SK-N-SH (cell line): ENCODE measurements at regions not wholly inside any gene's neighbourhood (a gene's known extent, or its start where the extent isn't known, plus 50 kb on each side); places are given as distances from the start of the nearest gene placed in this dataset.

Experiments used
- CTCF ChIA-PET: fragments of 300-600, 350-600 bp; formaldehyde crosslinking; extraction: SDS; loops from one replicate; lab custom pipeline; 2021; lab: Yijun Ruan, JAX
- POLR2A ChIA-PET: fragments of 350-600 bp; sonication (Branson Sonifier 250); formaldehyde crosslinking; extraction: SDS; loops from one replicate; lab custom pipeline; 2020; ENCODE audit warnings: antibody characterized with exemption, inconsistent platforms; lab: Yijun Ruan, JAX
- DNase-seq: peaks from one replicate; pipeline ENCODE4 v3.0.0; 2012
- H2AFZ ChIP-seq: fragments of 200-600 bp; sonication (generic); 2 replicates; pipeline ENCODE4 v1.8.1; 2016; ENCODE audit warnings: antibody characterized with exemption, mild to moderate bottlenecking, low read depth
- H3F3A ChIP-seq: fragments of 200-600 bp; sonication (generic); replicated peaks from 2 replicates; pipeline ENCODE3; 2016; ENCODE audit warnings: antibody characterized with exemption, mild to moderate bottlenecking; ENCODE audit not compliant: insufficient read depth
- H3K27ac ChIP-seq, 2 experiments: fragments of 200-500 bp in 1 of 2; fragments of 200-600 bp in 1 of 2; sonication (Bioruptor generic) in 1 of 2; sonication (generic), shearing (Covaris generic) in 1 of 2; 2 replicates each; pipeline versions ENCODE4 v1.5.1 to v1.6.1; 2014 to 2016; ENCODE audit warnings: low read depth in 2 of 2, inconsistent platforms in 1 of 2, low read length in 1 of 2, mild to moderate bottlenecking in 1 of 2, mixed read lengths in 1 of 2
- H3K27me3 ChIP-seq: fragments of 200-600 bp; sonication (generic), shearing (Covaris generic); 2 replicates; pipeline ENCODE4 v1.6.1; 2016; ENCODE audit warnings: mixed run types; ENCODE audit not compliant: insufficient read depth
- H3K36me3 ChIP-seq, 2 experiments: fragments of 200-500 bp in 1 of 2; fragments of 200-600 bp in 1 of 2; sonication (Bioruptor generic) in 1 of 2; sonication (generic) in 1 of 2; replicated peaks in 1 of 2; 2 replicates each; pipeline versions ENCODE3 to v1.5.1; 2014 to 2016; ENCODE audit warnings: low read length in 1 of 2, mild to moderate bottlenecking in 1 of 2; ENCODE audit not compliant: insufficient read depth in 2 of 2, control insufficient read depth in 1 of 2
- H3K4me1 ChIP-seq, 2 experiments: fragments of 200-500 bp in 1 of 2; fragments of 200-600 bp in 1 of 2; sonication (Bioruptor generic) in 1 of 2; sonication (generic), shearing (Covaris generic) in 1 of 2; 2 replicates each; pipeline versions ENCODE4 v1.5.1 to v1.6.1; 2014 to 2016; ENCODE audit warnings: low read depth in 1 of 2, low read length in 1 of 2, mixed run types in 1 of 2; ENCODE audit not compliant: insufficient read depth in 2 of 2, control insufficient read depth in 1 of 2
- H3K4me2 ChIP-seq: fragments of 200-600 bp; sonication (generic), shearing (Covaris generic); 2 replicates; pipeline ENCODE4 v1.6.1; 2017; ENCODE audit warnings: mixed run types
- H3K4me3 ChIP-seq, 2 experiments: fragments of 200-500 bp in 1 of 2; fragments of 200-600 bp in 1 of 2; sonication (Bioruptor generic) in 1 of 2; sonication (generic), shearing (Covaris generic) in 1 of 2; 2 replicates each; pipeline versions ENCODE4 v1.5.1 to v1.8.1; 2014 to 2016; ENCODE audit warnings: low read depth in 2 of 2, inconsistent platforms in 1 of 2, low read length in 1 of 2, mild to moderate bottlenecking in 1 of 2, mixed read lengths in 1 of 2, moderate library complexity in 1 of 2
- H3K79me2 ChIP-seq: fragments of 200-600 bp; sonication (generic); 2 replicates; pipeline ENCODE4 v1.8.1; 2017; ENCODE audit warnings: mild to moderate bottlenecking; ENCODE audit not compliant: insufficient read depth
- H3K9ac ChIP-seq: fragments of 200-600 bp; sonication (generic); 2 replicates; pipeline ENCODE4 v1.6.1; 2017; ENCODE audit warnings: mixed run types
- H3K9me2 ChIP-seq: fragments of 200-600 bp; sonication (generic); 2 replicates; pipeline ENCODE4 v1.6.1; 2017; ENCODE audit warnings: mixed run types
- H3K9me3 ChIP-seq: fragments of 200-600 bp; sonication (generic); 2 replicates; pipeline ENCODE4 v1.6.1; 2017; ENCODE audit warnings: mixed run types, mild to moderate bottlenecking, moderate library complexity
- H4K20me1 ChIP-seq: fragments of 200-600 bp; sonication (generic); 2 replicates; pipeline ENCODE4 v1.6.1; 2017; ENCODE audit warnings: mild to moderate bottlenecking, mixed run types; ENCODE audit not compliant: insufficient read depth
- CHD2 ChIP-seq: fragments of 150-350 bp; IDR thresholded peaks from 2 replicates; pipeline ENCODE4 v1.6.1; 2018; ENCODE audit warnings: low read length; ENCODE audit not compliant: partially characterized antibody
- CTCF ChIP-seq: fragments of 200-600 bp; sonication (generic); IDR thresholded peaks from 2 replicates; pipeline ENCODE4 v1.6.1; 2017; ENCODE audit warnings: antibody characterized with exemption, mild to moderate bottlenecking, moderate library complexity
- FOSL2 ChIP-seq: IDR thresholded peaks from 2 replicates; pipeline ENCODE4 v1.4.0; 2012; ENCODE audit warnings: low read depth, mild to moderate bottlenecking, moderate library complexity, borderline replicate concordance
- FOXJ3 ChIP-seq: sonication (generic); formaldehyde crosslinking; IDR thresholded peaks from 2 replicates; pipeline ENCODE4 v1.5.1; 2020; ENCODE audit warnings: mild to moderate bottlenecking, missing genetic modification reagents
- FOXM1 ChIP-seq: IDR thresholded peaks from 2 replicates; pipeline ENCODE4 v1.4.0; 2012; ENCODE audit warnings: low read depth, mild to moderate bottlenecking
- GATA2 ChIP-seq: sonication (generic); formaldehyde crosslinking; IDR thresholded peaks from 2 replicates; pipeline ENCODE4 v1.5.0; 2020; ENCODE audit warnings: mild to moderate bottlenecking, missing genetic modification reagents
- MEF2A ChIP-seq: IDR thresholded peaks from 2 replicates; pipeline ENCODE4 v1.4.0; 2012; ENCODE audit warnings: low read depth, borderline replicate concordance
- NFIC ChIP-seq: IDR thresholded peaks from 2 replicates; pipeline ENCODE4 v1.4.0; 2012; ENCODE audit warnings: borderline replicate concordance
- NRF1 ChIP-seq: IDR thresholded peaks from 2 replicates; pipeline ENCODE4 v1.6.1; 2012; ENCODE audit warnings: low read depth, mild to moderate bottlenecking, low read length
- POLR2AphosphoS5 ChIP-seq: IDR thresholded peaks from 2 replicates; pipeline ENCODE4 v1.6.1; 2012; ENCODE audit warnings: low read depth, low read length
- RAD21 ChIP-seq: IDR thresholded peaks from 2 replicates; pipeline ENCODE4 v1.6.1; 2012; ENCODE audit warnings: mild to moderate bottlenecking, low read length
- RCOR1 ChIP-seq: fragments of 150-350 bp; IDR thresholded peaks from 2 replicates; pipeline ENCODE4 v1.6.1; 2017; ENCODE audit warnings: antibody characterized with exemption, low read length
- RFX5 ChIP-seq: IDR thresholded peaks from 2 replicates; pipeline ENCODE4 v1.6.1; 2012; ENCODE audit warnings: mild to moderate bottlenecking, improper control_type of control experiment, low read length
- SIN3A ChIP-seq: IDR thresholded peaks from 2 replicates; pipeline ENCODE4 v1.6.1; 2012; ENCODE audit warnings: low read depth, mild to moderate bottlenecking, low read length, moderate library complexity, borderline replicate concordance
- TAF1 ChIP-seq: IDR thresholded peaks from 2 replicates; pipeline ENCODE4 v1.6.1; 2012; ENCODE audit warnings: low read depth, mild to moderate bottlenecking, low read length, moderate library complexity, borderline replicate concordance
- TEAD4 ChIP-seq: IDR thresholded peaks from 2 replicates; pipeline ENCODE4 v1.4.0; 2012; ENCODE audit warnings: mild to moderate bottlenecking, borderline replicate concordance; ENCODE audit not compliant: insufficient read depth
- USF2 ChIP-seq: fragments of 150-350 bp; IDR thresholded peaks from 2 replicates; pipeline ENCODE4 v1.6.1; 2017; ENCODE audit warnings: antibody characterized with exemption, low read length, low read depth, borderline replicate concordance
- WGBS: methylation state at CpG from one replicate; pipeline ENCODE4 v1.1.6; 2017; ENCODE audit warnings: low lambda C conversion rate; 5-methylcytosine and 5-hydroxymethylcytosine counted together
- TF ChIP-seq, protein P1 (sequence below): IDR thresholded peaks from 2 replicates; pipeline ENCODE4 v1.4.0; 2012; ENCODE audit warnings: low read depth, borderline replicate concordance
- TF ChIP-seq, protein P2 (sequence below): fragments of 150-350 bp; IDR thresholded peaks from 2 replicates; pipeline ENCODE4 v1.6.1; 2016; ENCODE audit warnings: mild to moderate bottlenecking, low read depth, low read length

GRCh38 chr5:125233944-125234343 is 487.5 kb upstream of the ZNF608 start:
- peak overlapping the region; percentile 79 to 85; a peak in 1 of 4 replicates for H3K27ac ChIP-seq
- no peaks in the 10 kb centered on the region for H3K79me2 ChIP-seq
- no peaks in the 10 kb centered on the region for H3K9me2 ChIP-seq
- H3F3A ChIP-seq = peaks cover 8% of the 10 kb centered on the region
- no peak for DNase-seq
- ChIA-PET CTCF (interaction anchor here (2.2 kb wide), 1 partner anchor 178 kb away, joined by 6 read pairs; no protein-coding TSS in a partner anchor), POLR2A (interaction anchor here (1.7 to 2.0 kb wide), 2 partner anchors 176 to 495 kb away, joined by 5 to 21 read pairs; no protein-coding TSS in a partner anchor)
- no peak overlapping the region for H3K4me3 ChIP-seq
- H3K36me3 ChIP-seq = no peaks in the 10 kb centered on the region
- H3K4me1 ChIP-seq = peaks cover 3 to 13% of the 10 kb centered on the region in 2 experiments; a peak in 2 of 4 replicates
- H4K20me1 ChIP-seq = no peaks in the 10 kb centered on the region
- H3K27me3 ChIP-seq = no peaks in the 10 kb centered on the region
- H3K9ac ChIP-seq = no peak overlapping the region
- 84% methylated on average over 2 of the region's 2 CpGs for WGBS
- no peak overlapping the region for H3K4me2 ChIP-seq
- TF ChIP-seq RFX5 (no peak), FOXM1 (no peak), SIN3A (no peak), CTCF (no peak), MEF2A (no peak), POLR2AphosphoS5 (no peak), GATA2 (CRISPR knock-in tag) (no peak), RCOR1 (no peak), FOSL2 (no peak), RAD21 (no peak; the same call in 1 of the 2 replicates), FOXJ3 (CRISPR knock-in tag) (no peak), TEAD4 (no peak), NRF1 (no peak), TAF1 (no peak), NFIC (no peak), USF2 (no peak), CHD2 (no peak)
- TF ChIP-seq, protein P1, sequence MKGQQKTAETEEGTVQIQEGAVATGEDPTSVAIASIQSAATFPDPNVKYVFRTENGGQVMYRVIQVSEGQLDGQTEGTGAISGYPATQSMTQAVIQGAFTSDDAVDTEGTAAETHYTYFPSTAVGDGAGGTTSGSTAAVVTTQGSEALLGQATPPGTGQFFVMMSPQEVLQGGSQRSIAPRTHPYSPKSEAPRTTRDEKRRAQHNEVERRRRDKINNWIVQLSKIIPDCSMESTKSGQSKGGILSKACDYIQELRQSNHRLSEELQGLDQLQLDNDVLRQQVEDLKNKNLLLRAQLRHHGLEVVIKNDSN = no peak
- TF ChIP-seq, protein P2, sequence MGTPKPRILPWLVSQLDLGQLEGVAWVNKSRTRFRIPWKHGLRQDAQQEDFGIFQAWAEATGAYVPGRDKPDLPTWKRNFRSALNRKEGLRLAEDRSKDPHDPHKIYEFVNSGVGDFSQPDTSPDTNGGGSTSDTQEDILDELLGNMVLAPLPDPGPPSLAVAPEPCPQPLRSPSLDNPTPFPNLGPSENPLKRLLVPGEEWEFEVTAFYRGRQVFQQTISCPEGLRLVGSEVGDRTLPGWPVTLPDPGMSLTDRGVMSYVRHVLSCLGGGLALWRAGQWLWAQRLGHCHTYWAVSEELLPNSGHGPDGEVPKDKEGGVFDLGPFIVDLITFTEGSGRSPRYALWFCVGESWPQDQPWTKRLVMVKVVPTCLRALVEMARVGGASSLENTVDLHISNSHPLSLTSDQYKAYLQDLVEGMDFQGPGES = no peak
- no peaks in the 10 kb centered on the region for H3K9me3 ChIP-seq
- H2AFZ ChIP-seq = no peak overlapping the region
